Right cardiac atrium (tissue), 5 donors: ENCODE measurements at regions not wholly inside any gene's neighbourhood (a gene's known extent, or its start where the extent isn't known, plus 50 kb on each side); places are given as distances from the start of the nearest gene placed in this dataset.

Experiments
- ATAC-seq, 2 donors: fragments of 200-7000 bp; cut with Tn5 transposase; one replicate each; pipeline versions ENCODE4 v1.8.0 to v1.9.1; 2020; ENCODE audit warnings: moderate library complexity in 2 of 2, mild to moderate bottlenecking in 1 of 2
- DNase-seq, 3 donors: peaks; one replicate each; pipeline ENCODE4 v3.0.0-alpha.2; 2020
- H3K27ac ChIP-seq: one replicate; pipeline ENCODE4 v1.5.1; 2013; ENCODE audit warnings: mild to moderate bottlenecking, low read length, control low read depth, moderate library complexity
- H3K27me3 ChIP-seq: one replicate; pipeline ENCODE4 v1.6.1; 2013; ENCODE audit not compliant: control insufficient read depth, insufficient read depth
- H3K4me1 ChIP-seq: one replicate; pipeline ENCODE4 v1.6.1; 2013; ENCODE audit warnings: low read length; ENCODE audit not compliant: control insufficient read depth, insufficient read depth
- H3K4me3 ChIP-seq: one replicate; pipeline ENCODE4 v1.5.1; 2013; ENCODE audit warnings: low read length, control low read depth
- H3K9me3 ChIP-seq: one replicate; pipeline ENCODE4 v1.6.1; 2013; ENCODE audit warnings: low read length; ENCODE audit not compliant: control insufficient read depth
- WGBS: extraction: QIAGEN DNeasy Blood & Tissue Kit; methylation state at CpG from one replicate; pipeline ENCODE4 v1.1.7; 2013; 5-methylcytosine and 5-hydroxymethylcytosine counted together
- intact Hi-C, 4 donors: fragments of 100-400 bp; cut with DNase I; formaldehyde crosslinking; loops; one replicate each; pipeline versions ENCODE4 v1.11.0 to v1.14.0; 2022 to 2023
- donor health status: healthy with polysubstance abuse.
- donor health status: DM: no; HTN: yes; CAD: no.
- donor health status: DM: no; HTN: no; CAD: no.
- donor health status: DM: no; HTN: yes; CAD: no; lungs with severe emphysema.
- donor health status: DM: yes; HTN: yes; CAD: no.

GRCh38 chr12:88338486-88338885 lies 196.4 kb downstream of the TMTC3 start:
- Histone ChIP-seq H3K9me3 (no peaks in the 10 kb centered on the region), H3K27me3 (no peaks in the 10 kb centered on the region), H3K4me3 (no peak overlapping the region), H3K4me1 (no peaks in the 10 kb centered on the region), H3K27ac (no peak overlapping the region)
- WGBS = 1% methylated on average over 1 of the region's 1 CpG
- no peak for ATAC-seq
- no peak for DNase-seq
- intact Hi-C loops = no loop called here

- Histone ChIP-seq H3K4me3 (no peak overlapping the region), H3K9me3 (no peaks in the 10 kb centered on the region), H3K4me1 (no peaks in the 10 kb centered on the region), H3K27me3 (no peaks in the 10 kb centered on the region), H3K27ac (no peak overlapping the region)
- 95% methylated on average over 1 of the region's 1 CpG for WGBS
- ATAC-seq = no peak
- intact Hi-C loops = no loop called here
- no peak for DNase-seq
These were observed 197.3 kb downstream of the TMTC3 start for GRCh38 chr12:88339254-88339949.

GRCh38 chr12:88339966-88340365 lies 197.9 kb downstream of the TMTC3 start:
- ATAC-seq (no peak), DNase-seq (no peak)
- WGBS = 81% methylated on average over 1 of the region's 1 CpG
- Histone ChIP-seq H3K4me1 (no peaks in the 10 kb centered on the region), H3K27me3 (no peaks in the 10 kb centered on the region), H3K27ac (no peak overlapping the region), H3K4me3 (no peak overlapping the region), H3K9me3 (no peaks in the 10 kb centered on the region)
- intact Hi-C loops = no loop called here

DNA sequence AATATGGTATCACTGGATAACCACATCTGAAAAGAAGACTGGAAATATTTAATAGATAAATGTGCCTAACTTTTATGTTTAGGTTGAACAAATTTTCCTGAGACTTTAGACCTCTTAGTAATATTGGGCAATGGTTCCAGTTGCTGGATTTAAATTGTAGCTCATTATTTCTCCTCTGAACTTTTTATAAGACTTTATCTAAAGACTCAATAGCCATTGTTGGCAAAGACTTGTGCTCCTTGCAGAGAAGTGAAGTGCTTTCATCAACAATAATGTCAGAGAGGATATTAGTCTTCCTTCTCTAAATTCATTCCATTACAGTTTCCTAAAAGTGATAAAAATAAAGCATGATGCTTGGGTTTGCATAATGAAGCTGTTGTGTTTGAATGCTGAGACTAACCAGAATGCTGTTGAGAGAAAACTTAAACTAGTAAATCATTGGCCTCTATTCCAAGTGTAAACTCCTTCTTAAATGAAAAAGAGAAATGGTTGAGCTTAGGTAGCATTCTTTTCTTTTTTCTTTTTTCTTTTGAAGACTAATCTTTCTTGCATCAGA lies 200.2 kb downstream of the TMTC3 start:
- ATAC-seq = no peak

DNA sequence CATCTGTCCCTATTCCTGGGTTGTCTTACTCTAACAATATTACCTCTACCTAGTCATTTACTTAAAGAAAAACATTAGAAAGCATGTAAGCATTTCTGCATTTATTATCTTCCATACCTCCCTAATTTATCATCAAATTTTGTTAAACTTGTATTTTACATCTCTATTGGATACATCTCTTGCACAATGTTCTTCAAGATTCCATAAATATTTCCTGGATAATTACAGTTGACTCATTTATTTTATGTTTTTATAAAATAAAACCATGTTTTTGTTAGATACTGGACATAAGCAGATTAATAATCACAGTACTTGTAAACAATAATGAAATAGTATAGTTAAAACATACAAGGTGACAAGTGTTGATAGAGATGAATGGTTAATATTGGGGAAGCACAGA lies 209.0 kb downstream of the TMTC3 start:
- intact Hi-C loops = no loop called here
- Histone ChIP-seq H3K9me3 (no peaks in the 10 kb centered on the region), H3K27ac (no peak overlapping the region), H3K27me3 (no peaks in the 10 kb centered on the region), H3K4me1 (no peaks in the 10 kb centered on the region), H3K4me3 (no peak overlapping the region)
- ATAC-seq (no peak), DNase-seq (no peak)

More for the DNA sequence above, 200.2 kb downstream of the TMTC3 start:
- H3K4me3 ChIP-seq = no peak overlapping the region
- intact Hi-C loops = no loop called here
- no peak for DNase-seq
- H3K9me3 ChIP-seq = no peaks in the 10 kb centered on the region
- H3K27me3 ChIP-seq = no peaks in the 10 kb centered on the region
- H3K27ac ChIP-seq = no peak overlapping the region
- no peaks in the 10 kb centered on the region for H3K4me1 ChIP-seq

DNA sequence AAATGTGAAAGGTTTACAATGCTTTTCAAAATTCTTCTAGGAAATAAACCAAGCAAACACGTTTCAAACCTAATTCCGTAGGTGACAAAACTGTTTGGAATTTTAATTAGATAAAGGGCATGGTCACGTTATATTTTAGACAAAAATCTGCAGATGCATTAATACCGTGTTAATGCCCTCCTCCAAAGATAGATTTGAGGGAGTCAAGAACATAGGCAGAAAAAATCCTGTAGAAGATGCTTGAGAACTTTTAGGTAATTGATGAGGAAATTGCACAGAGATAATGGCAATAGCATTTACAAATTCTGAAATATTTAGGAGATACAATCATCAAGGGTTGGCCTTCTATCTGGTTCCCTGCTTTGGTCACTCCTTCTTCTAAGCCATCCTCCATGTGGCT lies 212.6 kb downstream of the TMTC3 start:
- ATAC-seq (no peak), DNase-seq (no peak)
- intact Hi-C loops = no loop called here
- Histone ChIP-seq H3K27me3 (no peaks in the 10 kb centered on the region), H3K9me3 (no peaks in the 10 kb centered on the region), H3K4me1 (no peaks in the 10 kb centered on the region), H3K4me3 (no peak overlapping the region), H3K27ac (no peak overlapping the region)
- 77% methylated on average over 4 of the region's 4 CpGs for WGBS

- DNase-seq (no peak), ATAC-seq (no peak)
- no peak overlapping the region for H3K4me3 ChIP-seq
- no peaks in the 10 kb centered on the region for H3K27me3 ChIP-seq
- no peaks in the 10 kb centered on the region for H3K9me3 ChIP-seq
- H3K27ac ChIP-seq = no peak overlapping the region
- WGBS = 29% methylated on average over 1 of the region's 1 CpG
- no peaks in the 10 kb centered on the region for H3K4me1 ChIP-seq
- intact Hi-C loops = no loop called here
These were observed 218.2 kb downstream of the TMTC3 start for GRCh38 chr12:88360343-88360742.

GRCh38 chr12:88361493-88361892 lies 218.8 kb downstream of the KITLG start:
- Histone ChIP-seq H3K4me3 (no peak overlapping the region), H3K27me3 (no peaks in the 10 kb centered on the region), H3K27ac (no peak overlapping the region), H3K4me1 (no peaks in the 10 kb centered on the region), H3K9me3 (no peaks in the 10 kb centered on the region)
- no peak for ATAC-seq
- intact Hi-C loops = no loop called here
- no peak for DNase-seq

DNA sequence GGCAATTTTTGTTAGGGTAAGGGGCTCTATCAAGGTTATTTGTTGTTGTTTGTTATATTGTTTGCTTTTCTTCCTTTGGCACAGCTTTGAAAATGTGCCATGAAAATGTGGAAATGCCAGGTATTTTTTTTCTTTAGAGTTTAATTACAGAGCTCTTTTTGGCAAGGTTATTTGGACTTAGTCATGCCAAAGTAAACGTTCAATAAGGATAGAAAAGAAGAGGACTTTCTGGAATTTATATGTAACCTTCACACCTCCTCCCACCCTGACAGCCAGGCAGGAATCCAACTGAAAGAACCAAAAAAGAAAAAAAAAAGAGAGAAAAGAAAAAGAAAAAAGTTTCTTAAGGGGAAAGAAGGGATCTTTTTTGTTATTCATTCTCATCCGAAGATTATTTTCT lies 217.8 kb downstream of the KITLG start:
- H3K4me1 ChIP-seq = no peaks in the 10 kb centered on the region
- no peak overlapping the region for H3K4me3 ChIP-seq
- WGBS = 38% methylated on average over 2 of the region's 2 CpGs
- no peak overlapping the region for H3K27ac ChIP-seq
- ATAC-seq (no peak), DNase-seq (no peak)
- no peaks in the 10 kb centered on the region for H3K9me3 ChIP-seq
- H3K27me3 ChIP-seq = no peaks in the 10 kb centered on the region
- intact Hi-C loops = no loop called here

- Histone ChIP-seq H3K4me1 (no peaks in the 10 kb centered on the region), H3K4me3 (no peak overlapping the region), H3K27ac (no peak overlapping the region), H3K9me3 (no peaks in the 10 kb centered on the region), H3K27me3 (no peaks in the 10 kb centered on the region)
- 47% methylated on average over 3 of the region's 3 CpGs for WGBS
- intact Hi-C loops = no loop called here
- DNase-seq (no peak), ATAC-seq (no peak)
These were observed 214.9 kb downstream of the KITLG start for GRCh38 chr12:88365403-88365802.

DNA sequence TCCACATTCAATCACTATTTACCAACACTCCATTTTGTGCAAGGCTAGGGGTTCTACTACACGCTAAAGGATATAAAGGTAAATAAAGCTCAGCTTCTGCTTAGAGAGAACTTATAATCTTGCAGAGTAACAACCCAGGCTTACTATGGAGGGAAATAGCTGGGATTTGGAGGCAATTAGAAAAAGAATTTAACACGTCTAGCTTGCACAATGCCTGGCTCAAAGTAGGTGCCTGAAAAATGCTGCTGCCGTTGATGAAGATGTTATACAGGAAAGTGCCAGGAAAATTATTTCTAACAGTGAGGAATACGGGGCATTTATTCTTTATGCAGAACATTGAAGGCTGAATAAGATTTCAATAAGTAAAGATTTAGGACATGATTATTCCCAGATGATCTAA lies 214.2 kb downstream of the KITLG start:
- H3K27me3 ChIP-seq = no peaks in the 10 kb centered on the region
- intact Hi-C loops = no loop called here
- ATAC-seq (no peak), DNase-seq (no peak)
- 75% methylated on average over 4 of the region's 4 CpGs for WGBS
- H3K4me1 ChIP-seq = no peaks in the 10 kb centered on the region
- no peak overlapping the region for H3K4me3 ChIP-seq
- H3K9me3 ChIP-seq = no peaks in the 10 kb centered on the region
- H3K27ac ChIP-seq = no peak overlapping the region

DNA sequence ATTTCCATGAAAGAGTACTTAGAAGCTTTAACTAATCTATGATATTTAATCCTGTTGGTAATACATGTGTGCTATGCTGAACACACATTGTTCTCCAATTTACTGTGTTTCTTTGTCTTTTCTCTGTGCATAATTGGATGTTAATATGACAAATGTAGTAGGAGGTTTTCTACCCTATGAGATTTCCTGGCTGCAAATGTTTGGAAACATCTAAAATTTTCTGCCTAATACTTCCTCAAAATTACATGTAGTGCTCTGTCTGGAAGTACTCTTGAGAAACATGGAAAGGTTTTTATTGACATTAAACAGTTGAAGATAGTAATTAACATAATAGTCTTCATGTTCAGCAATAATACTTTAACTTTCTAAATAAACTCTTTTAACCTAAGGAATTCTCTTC lies 213.0 kb downstream of the KITLG start:
- no peaks in the 10 kb centered on the region for H3K9me3 ChIP-seq

More for the DNA sequence above, 213.0 kb downstream of the KITLG start:
- Histone ChIP-seq H3K4me3 (no peak overlapping the region), H3K27me3 (no peaks in the 10 kb centered on the region), H3K27ac (no peak overlapping the region), H3K4me1 (no peaks in the 10 kb centered on the region)
- ATAC-seq = no peak
- DNase-seq = no peak
- intact Hi-C loops = no loop called here
